H1 (cell line): ENCODE measurements at regions not wholly inside any gene's neighbourhood (a gene's known extent, or its start where the extent isn't known, plus 50 kb on each side); places are given as distances from the start of the nearest gene placed in this dataset.

ENCODE experiments used
- CTCF ChIA-PET: fragments of 300-600 bp; sonication (Branson Sonifier 250); formaldehyde crosslinking; loops from one replicate; lab custom pipeline; 2021; ENCODE audit not compliant: partially characterized antibody; lab: Charles Lee
- POLR2A ChIA-PET: fragments of 300-600 bp; sonication (Branson Sonifier 250); formaldehyde crosslinking; loops from one replicate; lab custom pipeline; 2021; ENCODE audit warnings: inconsistent platforms; ENCODE audit not compliant: partially characterized antibody; lab: Charles Lee
- DNase-seq, 2 experiments: peaks; one replicate each; pipeline versions ENCODE4 v3.0.0 to v3.0.0-alpha.2; 2010 to 2022; ENCODE audit warnings: low spot score in 2 of 2, low read depth in 1 of 2, mixed read lengths in 1 of 2
- FAIRE-seq: peaks from 2 replicates; lab custom pipeline; 2011; peaks lifted over from hg19 to GRCh38; lab: Jason Lieb, UNC
- H2AFZ ChIP-seq: 2 replicates; pipeline ENCODE4 v1.8.1; 2012; ENCODE audit warnings: low read length, inconsistent platforms
- H2AK5ac ChIP-seq: 2 replicates; pipeline ENCODE4 v1.6.1; 2013; ENCODE audit warnings: low read depth, low read length
- H2BK120ac ChIP-seq: replicated peaks from 2 replicates; pipeline ENCODE3; 2013; ENCODE audit warnings: low read depth, low read length, inconsistent platforms
- H2BK12ac ChIP-seq: 2 replicates; pipeline ENCODE4 v1.6.1; 2013; ENCODE audit warnings: low read depth, low read length
- H2BK15ac ChIP-seq: 2 replicates; pipeline ENCODE4 v1.6.1; 2013; ENCODE audit warnings: low read length
- H2BK20ac ChIP-seq: 2 replicates; pipeline ENCODE4 v1.6.1; 2013; ENCODE audit warnings: low read length
- H2BK5ac ChIP-seq: 2 replicates; pipeline ENCODE4 v1.6.1; 2013; ENCODE audit warnings: low read depth, low read length
- H3K14ac ChIP-seq: 2 replicates; pipeline ENCODE4 v1.6.1; 2013; ENCODE audit warnings: inconsistent platforms; ENCODE audit not compliant: insufficient read length
- H3K18ac ChIP-seq: 2 replicates; pipeline ENCODE4 v1.6.1; 2013; ENCODE audit warnings: low read length; ENCODE audit errors: extremely low read depth
- H3K23ac ChIP-seq: 2 replicates; pipeline ENCODE4 v1.6.1; 2013; ENCODE audit warnings: inconsistent platforms; ENCODE audit not compliant: insufficient read length
- H3K23me2 ChIP-seq: 2 replicates; pipeline ENCODE4 v1.6.1; 2013; ENCODE audit warnings: low read depth, low read length
- H3K27ac ChIP-seq: 2 replicates; pipeline ENCODE4 v1.6.1; 2011; ENCODE audit warnings: low read depth, low read length, inconsistent platforms
- H3K27me3 ChIP-seq, 4 experiments: replicated peaks in 1 of 4; 1 replicate in 1 of 4; 2 replicates in 3 of 4; pipeline versions ENCODE4 v1.6.1 to v1.8.1; 2011 to 2013; ENCODE audit warnings: low read length in 3 of 4, mild to moderate bottlenecking in 3 of 4, inconsistent platforms in 2 of 4, mixed read lengths in 2 of 4, moderate library complexity in 1 of 4; ENCODE audit not compliant: control insufficient read depth in 3 of 4, insufficient read depth in 3 of 4; ENCODE audit errors: extremely low read depth in 1 of 4
- H3K36me3 ChIP-seq, 4 experiments: 2 replicates each; pipeline versions ENCODE4 v1.6.1 to v1.8.1; 2011 to 2013; ENCODE audit warnings: mild to moderate bottlenecking in 4 of 4, low read length in 3 of 4, moderate library complexity in 2 of 4, control low read depth in 1 of 4, inconsistent platforms in 1 of 4; ENCODE audit not compliant: insufficient read depth in 4 of 4, control insufficient read depth in 2 of 4
- H3K4ac ChIP-seq: replicated peaks from 2 replicates; pipeline ENCODE3; 2013; ENCODE audit warnings: low read length, low read depth, mixed read lengths, inconsistent platforms; ENCODE audit not compliant: insufficient read length
- H3K4me1 ChIP-seq, 4 experiments: replicated peaks in 1 of 4; 1 replicate in 1 of 4; 2 replicates in 3 of 4; pipeline versions ENCODE4 v1.6.1 to v1.8.1; 2011 to 2013; ENCODE audit warnings: low read length in 3 of 4, inconsistent platforms in 2 of 4, mixed read lengths in 1 of 4; ENCODE audit not compliant: insufficient read depth in 4 of 4, control insufficient read depth in 3 of 4
- H3K4me2 ChIP-seq, 2 experiments: 2 replicates each; pipeline versions ENCODE4 v1.6.1 to v1.8.1; 2011 to 2013; ENCODE audit warnings: low read depth in 2 of 2, low read length in 2 of 2, control low read depth in 1 of 2, inconsistent platforms in 1 of 2, mild to moderate bottlenecking in 1 of 2; ENCODE audit not compliant: insufficient read depth in 1 of 2
- H3K4me3 ChIP-seq, 4 experiments: fragments of 200-600, 300-600 bp in 1 of 4; sonication (generic), shearing (Covaris generic), sonication (Bioruptor Twin) in 1 of 4; 2 replicates each; pipeline versions ENCODE4 v1.5.1 to v1.8.1; 2011 to 2016; ENCODE audit warnings: low read length in 4 of 4, low read depth in 3 of 4, control low read depth in 2 of 4, inconsistent platforms in 2 of 4, mild to moderate bottlenecking in 2 of 4, mixed read lengths in 1 of 4, moderate library complexity in 1 of 4; ENCODE audit not compliant: insufficient read depth in 2 of 4; ENCODE audit errors: extremely low read depth in 1 of 4
- H3K56ac ChIP-seq: replicated peaks from 2 replicates; pipeline ENCODE3; 2013; ENCODE audit warnings: low read depth, mild to moderate bottlenecking, mixed read lengths, low read length, inconsistent platforms; ENCODE audit not compliant: insufficient read length
- H3K79me1 ChIP-seq: 2 replicates; pipeline ENCODE4 v1.6.1; 2013; ENCODE audit warnings: low read depth, low read length, control low read depth
- H3K79me2 ChIP-seq, 2 experiments: 2 replicates each; pipeline versions ENCODE4 v1.6.1 to v1.8.1; 2012 to 2013; ENCODE audit warnings: low read length in 2 of 2, mild to moderate bottlenecking in 2 of 2, inconsistent platforms in 1 of 2; ENCODE audit not compliant: insufficient read depth in 2 of 2, control insufficient read depth in 1 of 2
- H3K9ac ChIP-seq, 4 experiments: replicated peaks in 1 of 4; 1 replicate in 1 of 4; 2 replicates in 3 of 4; pipeline versions ENCODE4 v1.6.1 to v1.8.1; 2011 to 2013; ENCODE audit warnings: low read depth in 3 of 4, low read length in 3 of 4, control low read depth in 2 of 4, mild to moderate bottlenecking in 2 of 4, moderate library complexity in 2 of 4, inconsistent platforms in 1 of 4; ENCODE audit errors: extremely low read depth in 1 of 4
- H3K9me3 ChIP-seq, 2 experiments: 2 replicates each; pipeline versions ENCODE4 v1.6.1 to v1.8.1; 2012 to 2013; ENCODE audit warnings: mild to moderate bottlenecking in 2 of 2, moderate library complexity in 2 of 2, control low read depth in 1 of 2, inconsistent platforms in 1 of 2, low read depth in 1 of 2, low read length in 1 of 2, mixed read lengths in 1 of 2; ENCODE audit not compliant: insufficient read depth in 2 of 2
- H4K20me1 ChIP-seq, 2 experiments: replicated peaks in 1 of 2; 2 replicates each; pipeline versions ENCODE3 to v1.8.1; 2011 to 2013; ENCODE audit warnings: inconsistent platforms in 2 of 2, low read length in 2 of 2, mild to moderate bottlenecking in 1 of 2; ENCODE audit not compliant: insufficient read depth in 2 of 2, control insufficient read depth in 1 of 2
- H4K5ac ChIP-seq: 2 replicates; pipeline ENCODE4 v1.6.1; 2013; ENCODE audit warnings: low read length, low read depth, mixed read lengths, inconsistent platforms; ENCODE audit not compliant: insufficient read length
- H4K8ac ChIP-seq: 2 replicates; pipeline ENCODE4 v1.8.0; 2013; ENCODE audit warnings: mild to moderate bottlenecking, moderate library complexity, low read length, inconsistent platforms; ENCODE audit not compliant: insufficient read depth; ENCODE audit errors: extremely low read depth
- H4K91ac ChIP-seq: replicated peaks from 2 replicates; pipeline ENCODE3; 2013; ENCODE audit warnings: low read length, mixed read lengths, inconsistent platforms; ENCODE audit not compliant: insufficient read length
- HDAC2 ChIP-seq, 2 experiments: fragments of 300-600 bp in 1 of 2; sonication (generic) in 1 of 2; IDR thresholded peaks; 2 replicates each; pipeline ENCODE4 v1.6.1; 2011 to 2012; ENCODE audit warnings: low read depth in 2 of 2, low read length in 2 of 2, mild to moderate bottlenecking in 2 of 2, moderate library complexity in 2 of 2, borderline replicate concordance in 1 of 2, inconsistent platforms in 1 of 2
- JUND ChIP-seq: IDR thresholded peaks from 2 replicates; pipeline ENCODE4 v1.6.1; 2011; ENCODE audit warnings: mild to moderate bottlenecking, improper control_type of control experiment, low read length
- KDM1A ChIP-seq: fragments of 200-600, 300-600 bp; sonication (generic); IDR thresholded peaks from 2 replicates; pipeline ENCODE4 v1.7.1; 2016; ENCODE audit warnings: mild to moderate bottlenecking, low read length, borderline replicate concordance
- NANOG ChIP-seq: IDR thresholded peaks from 2 replicates; pipeline ENCODE4 v1.6.1; 2011; ENCODE audit warnings: low read length, low read depth, mild to moderate bottlenecking, inconsistent platforms; ENCODE audit not compliant: insufficient read depth, poor library complexity, severe bottlenecking
- PHF8 ChIP-seq: fragments of 200-600 bp; sonication (generic); conservative IDR thresholded peaks from 2 replicates; pipeline ENCODE4 v1.7.1; 2012; ENCODE audit warnings: low read depth, mild to moderate bottlenecking, inconsistent platforms, low read length, moderate library complexity
- ZNF274 ChIP-seq: IDR thresholded peaks from 2 replicates; pipeline ENCODE4 v1.7.0; 2012; ENCODE audit warnings: low read length, borderline replicate concordance; ENCODE audit errors: extremely low read depth
- WGBS, 2 experiments: shearing (Covaris generic) in 1 of 2; methylation state at CpG; one replicate each; pipeline versions ENCODE4 v1.1.6 to v1.1.7; 2013 to 2015; ENCODE audit warnings: low lambda C conversion rate in 2 of 2, mixed read lengths in 2 of 2, inconsistent platforms in 1 of 2, low coverage in 1 of 2, missing lambda C conversion rate in 1 of 2; ENCODE audit not compliant: insufficient replicate concordance in 2 of 2, insufficient coverage in 1 of 2, insufficient read length in 1 of 2; ENCODE audit errors: extremely low coverage in 1 of 2, missing lambda C conversion rate in 1 of 2; 5-methylcytosine and 5-hydroxymethylcytosine counted together

DNA sequence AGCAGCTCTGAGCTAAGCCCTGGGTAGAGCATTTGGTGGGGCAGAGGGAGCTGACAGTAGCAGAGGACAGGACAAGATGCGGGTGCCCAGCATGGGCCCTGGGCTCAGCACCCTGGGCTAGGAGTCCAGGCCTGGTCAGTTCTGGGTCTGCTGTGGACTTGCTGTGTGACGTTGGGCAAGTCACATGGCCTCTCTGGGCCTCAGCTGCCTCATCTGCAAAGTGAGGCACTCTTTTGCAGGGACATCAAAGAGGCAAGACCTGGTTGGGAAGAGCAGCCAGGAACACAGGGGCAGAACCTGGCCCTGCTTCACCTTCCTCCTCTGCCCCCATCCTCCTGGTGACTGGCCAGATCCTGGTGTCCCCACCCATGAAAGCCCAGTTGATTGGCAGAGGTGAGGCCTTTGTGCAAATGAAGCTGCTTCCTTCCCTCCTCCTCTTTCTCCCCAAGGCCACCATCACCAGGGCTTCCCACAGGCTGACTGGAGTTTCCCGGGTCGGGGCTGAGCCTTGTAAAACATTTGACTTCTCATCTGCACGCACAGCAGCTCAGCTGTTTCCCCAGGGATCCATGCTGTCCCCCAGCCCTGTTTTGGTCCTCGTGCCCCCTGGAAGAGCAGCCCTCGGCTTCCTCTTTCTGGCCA lies 350.5 kb downstream of the MATN1 start:
- no peaks in the 10 kb centered on the region for H3K79me1 ChIP-seq
- no peak overlapping the region for H3K9ac ChIP-seq
- no peak overlapping the region for H2BK15ac ChIP-seq
- no peak overlapping the region for H2BK20ac ChIP-seq
- no peak overlapping the region for H3K4me3 ChIP-seq
- no peak overlapping the region for H2BK120ac ChIP-seq
- H2BK12ac ChIP-seq = no peak overlapping the region
- H3K4me1 ChIP-seq = peaks cover 0 to 6% (median 0%) of the 10 kb centered on the region in 4 experiments; a peak in 3 of 7 replicates
- H2BK5ac ChIP-seq = no peak overlapping the region
- TF ChIP-seq ZNF274 (no peak), NANOG (no peak), JUND (no peak), HDAC2 (IDR thresholded peaks at IDR 0.05; ENCODE audit: borderline replicate concordance in 1 of 2, low read depth in 2 of 2, low read length in 2 of 2) (no peak), KDM1A (peak; percentile 65; the same call in 1 of the 2 replicates), PHF8 (no peak)
- TF ChIP-seq, all 59 proteins: peak for 1
- Histone ChIP-seq H3K14ac (no peak overlapping the region), H4K91ac (no peak overlapping the region), H4K8ac (peak overlapping the region; percentile 31; the same call in 1 of the 2 replicates), H3K4me2 (no peak overlapping the region), H3K4ac (no peak overlapping the region), H4K20me1 (no peaks in the 10 kb centered on the region), H3K9me3 (no peaks in the 10 kb centered on the region), H2AFZ (no peak overlapping the region), H3K27me3 (no peaks in the 10 kb centered on the region), H3K18ac (no peak overlapping the region), H3K56ac (no peak overlapping the region), H2AK5ac (no peak overlapping the region), H3K79me2 (no peaks in the 10 kb centered on the region), H3K27ac (no peak overlapping the region), H4K5ac (no peak overlapping the region), H3K23me2 (peaks cover 1% of the 10 kb centered on the region; the same call in 1 of the 2 replicates), H3K23ac (no peak overlapping the region), H3K36me3 (no peaks in the 10 kb centered on the region)
- ChIA-PET CTCF (interaction anchor here (0.7 to 1.6 kb wide), 5 partner anchors 9 to 98 kb away, joined by 3 to 6 read pairs (median 5); no protein-coding TSS in a partner anchor), POLR2A (no interaction called here)
- DNase-seq (peak in 1 of 2 experiments; percentile 33), FAIRE-seq (no peak)
- 81% methylated on average over 7 of the region's 7 CpGs; no CpG with 5 or more reads in 1 of the 2 experiments for WGBS, 2 experiments
